Keratinocyte (primary cell): ENCODE measurements at regions not wholly inside any gene's neighbourhood (a gene's known extent, or its start where the extent isn't known, plus 50 kb on each side); places are given as distances from the start of the nearest gene placed in this dataset.

ENCODE experiments used
- DNase-seq: peaks from one replicate; pipeline ENCODE4 v3.0.0-alpha.2; 2011; ENCODE audit warnings: low read depth, missing footprints, low spot score
- FAIRE-seq: peaks from 2 replicates; lab custom pipeline; 2011; peaks lifted over from hg19 to GRCh38; lab: Jason Lieb, UNC
- H2AFZ ChIP-seq: 2 replicates; pipeline ENCODE4 v1.6.0; 2012; ENCODE audit warnings: low read length, control low read depth, inconsistent platforms; ENCODE audit not compliant: control insufficient read depth
- H3K27ac ChIP-seq: 2 replicates; pipeline ENCODE4 v1.5.1; 2011; ENCODE audit warnings: low read length; ENCODE audit not compliant: control insufficient read depth, insufficient read depth
- H3K27me3 ChIP-seq: 3 replicates; pipeline ENCODE4 v1.6.0; 2011; ENCODE audit warnings: low read length; ENCODE audit not compliant: control insufficient read depth, insufficient read depth; ENCODE audit errors: extremely low read depth
- H3K36me3 ChIP-seq, 2 experiments: 2 replicates in 1 of 2; 3 replicates in 1 of 2; pipeline ENCODE4 v1.5.1; 2011; ENCODE audit warnings: low read length in 2 of 2, mild to moderate bottlenecking in 1 of 2; ENCODE audit not compliant: control insufficient read depth in 2 of 2, insufficient read depth in 2 of 2; ENCODE audit errors: extremely low read depth in 1 of 2
- H3K4me1 ChIP-seq: 3 replicates; pipeline ENCODE4 v1.5.1; 2011; ENCODE audit warnings: low read length; ENCODE audit not compliant: control insufficient read depth, insufficient read depth; ENCODE audit errors: extremely low read depth
- H3K4me2 ChIP-seq: 3 replicates; pipeline ENCODE4 v1.6.0; 2011; ENCODE audit warnings: low read depth, low read length; ENCODE audit not compliant: control insufficient read depth, insufficient read depth; ENCODE audit errors: extremely low read depth
- H3K4me3 ChIP-seq, 3 experiments: fragments of 200-600 bp in 1 of 3; sonication (generic) in 1 of 3; 2 replicates in 2 of 3; 3 replicates in 1 of 3; pipeline ENCODE4 v1.5.1; 2011 to 2016; ENCODE audit warnings: low read length in 3 of 3, mild to moderate bottlenecking in 3 of 3, control low read depth in 2 of 3, inconsistent platforms in 1 of 3, low read depth in 1 of 3, mixed read lengths in 1 of 3, mixed run types in 1 of 3, moderate library complexity in 1 of 3; ENCODE audit not compliant: control insufficient read depth in 2 of 3, insufficient read depth in 2 of 3; ENCODE audit errors: extremely low read depth in 1 of 3
- H3K79me2 ChIP-seq: 2 replicates; pipeline ENCODE4 v1.6.0; 2012; ENCODE audit warnings: low read length; ENCODE audit not compliant: control insufficient read depth, insufficient read depth
- H3K9ac ChIP-seq: 3 replicates; pipeline ENCODE4 v1.6.0; 2011; ENCODE audit warnings: low read length; ENCODE audit not compliant: control insufficient read depth, insufficient read depth; ENCODE audit errors: extremely low read depth
- H3K9me1 ChIP-seq: 3 replicates; pipeline ENCODE4 v1.6.0; 2011; ENCODE audit warnings: low read length; ENCODE audit not compliant: control insufficient read depth, insufficient read depth; ENCODE audit errors: extremely low read depth
- H3K9me3 ChIP-seq: 2 replicates; pipeline ENCODE4 v1.5.1; 2012; ENCODE audit warnings: low read depth, low read length; ENCODE audit not compliant: control insufficient read depth
- H4K20me1 ChIP-seq: 3 replicates; pipeline ENCODE4 v1.6.0; 2011; ENCODE audit warnings: low read length; ENCODE audit not compliant: control insufficient read depth, insufficient read depth; ENCODE audit errors: extremely low read depth
- CTCF ChIP-seq, 3 experiments: IDR thresholded peaks in 1 of 3; conservative IDR thresholded peaks in 1 of 3; optimal IDR thresholded peaks in 1 of 3; 2 replicates in 2 of 3; 3 replicates in 1 of 3; pipeline versions ENCODE3 to v1.5.1; 2011; ENCODE audit warnings: low read length in 3 of 3, mild to moderate bottlenecking in 3 of 3, moderate library complexity in 2 of 3, control low read depth in 1 of 3, inconsistent platforms in 1 of 3; ENCODE audit not compliant: insufficient read depth in 2 of 3; ENCODE audit errors: extremely low read depth in 1 of 3
- EZH2 ChIP-seq: IDR thresholded peaks from one replicate; pipeline ENCODE4 v1.6.1; 2012; ENCODE audit warnings: inconsistent platforms, mild to moderate bottlenecking, low read length, moderate library complexity
- dilution Hi-C: fragments of 300-500 bp; cut with MboI; formaldehyde crosslinking; loops from one replicate; pipeline ENCODE4 v1.7.0; 2020; ENCODE audit warnings: low sequenced_read_pairs; ENCODE audit not compliant: extremely low pct_ligation_motif_present

GRCh38 chr4:10809905-10810304 is 125.3 kb upstream of the CLNK start:
- H3K27me3 ChIP-seq, result no peaks in the 10 kb centered on the region
- dilution Hi-C loops, result no loop called here
- TF ChIP-seq CTCF (optimal IDR thresholded peaks at IDR 0.05 in 1 of 3, IDR thresholded peaks at IDR 0.05 in 1 of 3, conservative IDR thresholded peaks at IDR 0.05 in 1 of 3; ENCODE audit: extremely low read depth in 1 of 3, insufficient read depth in 2 of 3, low read length in 3 of 3) (no peak), EZH2 (no peak)
- no peak overlapping the region for H3K27ac ChIP-seq
- no peak overlapping the region for H2AFZ ChIP-seq
- H4K20me1 ChIP-seq, result no peaks in the 10 kb centered on the region
- H3K4me2 ChIP-seq, result no peak overlapping the region
- no peaks in the 10 kb centered on the region for H3K79me2 ChIP-seq
- FAIRE-seq, result no peak
- no peaks in the 10 kb centered on the region for H3K9me1 ChIP-seq
- no peaks in the 10 kb centered on the region for H3K4me1 ChIP-seq
- no peak overlapping the region for H3K4me3 ChIP-seq
- H3K9me3 ChIP-seq, result no peaks in the 10 kb centered on the region
- H3K9ac ChIP-seq, result no peak overlapping the region
- H3K36me3 ChIP-seq, result no peaks in the 10 kb centered on the region
- DNase-seq, result no peak

- Histone ChIP-seq H3K27me3 (no peaks in the 10 kb centered on the region), H3K9ac (no peak overlapping the region), H3K4me1 (no peaks in the 10 kb centered on the region), H3K27ac (no peak overlapping the region), H2AFZ (no peak overlapping the region), H3K4me3 (no peak overlapping the region), H3K4me2 (no peak overlapping the region), H4K20me1 (no peaks in the 10 kb centered on the region), H3K9me3 (no peaks in the 10 kb centered on the region), H3K79me2 (no peaks in the 10 kb centered on the region), H3K36me3 (no peaks in the 10 kb centered on the region), H3K9me1 (no peaks in the 10 kb centered on the region)
- no peak for DNase-seq
- TF ChIP-seq EZH2 (no peak), CTCF (optimal IDR thresholded peaks at IDR 0.05 in 1 of 3, IDR thresholded peaks at IDR 0.05 in 1 of 3, conservative IDR thresholded peaks at IDR 0.05 in 1 of 3; ENCODE audit: extremely low read depth in 1 of 3, insufficient read depth in 2 of 3, low read length in 3 of 3) (no peak)
- no peak for FAIRE-seq
- dilution Hi-C loops, result no loop called here
These were observed 124.0 kb upstream of the CLNK start for GRCh38 chr4:10808591-10808990.
